Pancreas (tissue), 10 donors: ENCODE measurements at regions not wholly inside any gene's neighbourhood (a gene's known extent, or its start where the extent isn't known, plus 50 kb on each side); places are given as distances from the start of the nearest gene placed in this dataset.
"Not testable (repeated sequence)": the region's sequence is repeated elsewhere in the genome, so short reads cannot be mapped to it uniquely, and the experiment has no call there.

Experiments
- ATAC-seq, 4 donors: fragments of 200-7000 bp; cut with Tn5 transposase; one replicate each; pipeline versions ENCODE4 v1.8.0 to v1.9.1; 2020; ENCODE audit warnings: mild to moderate bottlenecking in 4 of 4, moderate library complexity in 4 of 4
- DNase-seq, 6 donors: peaks; one replicate each; pipeline ENCODE4 v3.0.0-alpha.2; 2020
- FAIRE-seq: peaks from 2 replicates; lab custom pipeline; 2012; peaks lifted over from hg19 to GRCh38; lab: Jason Lieb, UNC
- H3K27ac ChIP-seq, 4 donors: fragments of 200-600 bp; sonication (generic); 1 replicate in 3 of 4; 2 replicates in 1 of 4; pipeline versions ENCODE4 v1.5.0 to v1.8.0; 2020
- H3K27me3 ChIP-seq, 4 donors: fragments of 200-600 bp; one replicate each; pipeline ENCODE4 v1.8.0; 2021
- H3K36me3 ChIP-seq, 3 donors: fragments of 200-600 bp; sonication (generic) in 1 of 3; one replicate each; pipeline versions ENCODE4 v1.5.0 to v1.8.0; 2020 to 2021
- H3K4me1 ChIP-seq, 3 donors: fragments of 200-600 bp; one replicate each; pipeline ENCODE4 v1.8.0; 2021
- H3K4me3 ChIP-seq, 4 donors: fragments of 200-600 bp; sonication (generic) in 2 of 4; one replicate each; pipeline versions ENCODE4 v1.5.0 to v1.8.0; 2020 to 2021
- H3K9me3 ChIP-seq, 4 donors: fragments of 200-600 bp; one replicate each; pipeline ENCODE4 v1.8.0; 2021
- WGBS, 2 donors: extraction: QIAGEN DNeasy Blood & Tissue Kit; methylation state at CpG; one replicate each; pipeline ENCODE4 v1.1.7; 2013; 5-methylcytosine and 5-hydroxymethylcytosine counted together
- intact Hi-C, 3 donors: fragments of 100-400 bp; cut with DNase I; formaldehyde crosslinking; loops; one replicate each; pipeline versions ENCODE4 v1.11.1 to v1.14.2; 2022
- TF ChIP-seq, protein P1 (sequence below), 4 donors: fragments of 200-600 bp; sonication (generic) in 3 of 4; IDR thresholded peaks; one replicate each; pipeline versions ENCODE4 v1.5.0 to v1.8.0; 2021; ENCODE audit warnings: antibody characterized with exemption in 4 of 4
- donor health status: healthy with polysubstance abuse.
- donor health status: DM: no; HTN: no; CAD: no; lungs with moderate emphysema.
- donor health status: DM: no; HTN: no; CAD: no.
- donor health status: control.
- donor health status: control.
- donor health status: Bipolar disorder and iron deficiency.
- donor health status: DM: yes; HTN: yes; CAD: no.
- donor health status: DM: no; HTN: no; CAD: no.
- donor health status: DM: no; HTN: no; CAD: no.
- donor health status: DM: yes; HTN: yes; CAD: no.

DNA sequence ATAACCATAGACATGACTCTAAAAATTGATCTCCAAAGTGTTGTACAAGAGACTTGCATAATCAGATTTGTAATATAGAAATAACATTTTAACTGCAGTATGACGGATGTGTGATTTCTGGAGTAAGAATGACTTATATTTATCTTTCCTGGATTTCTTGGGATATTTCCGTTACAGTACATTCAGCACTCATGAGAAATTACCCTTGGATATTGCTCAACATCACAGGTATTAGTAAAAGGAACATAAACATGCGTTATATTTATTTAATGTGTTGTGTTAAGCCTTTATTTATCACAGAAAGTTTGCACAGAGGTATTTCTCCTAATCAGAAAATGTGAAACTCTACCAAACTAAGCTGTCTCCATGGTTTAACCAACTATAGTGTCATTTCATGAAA lies 1823.9 kb upstream of the C9orf72 start:
- WGBS, 2 donors, result 41 to 55% methylated on average over 3 of the region's 3 CpGs
- intact Hi-C loops, result no loop called here
- H3K4me1 ChIP-seq, result no peaks in the 10 kb centered on the region
- no peaks in the 10 kb centered on the region for H3K36me3 ChIP-seq
- FAIRE-seq (no peak), DNase-seq (no peak), ATAC-seq (no peak)
- TF ChIP-seq, protein P1, sequence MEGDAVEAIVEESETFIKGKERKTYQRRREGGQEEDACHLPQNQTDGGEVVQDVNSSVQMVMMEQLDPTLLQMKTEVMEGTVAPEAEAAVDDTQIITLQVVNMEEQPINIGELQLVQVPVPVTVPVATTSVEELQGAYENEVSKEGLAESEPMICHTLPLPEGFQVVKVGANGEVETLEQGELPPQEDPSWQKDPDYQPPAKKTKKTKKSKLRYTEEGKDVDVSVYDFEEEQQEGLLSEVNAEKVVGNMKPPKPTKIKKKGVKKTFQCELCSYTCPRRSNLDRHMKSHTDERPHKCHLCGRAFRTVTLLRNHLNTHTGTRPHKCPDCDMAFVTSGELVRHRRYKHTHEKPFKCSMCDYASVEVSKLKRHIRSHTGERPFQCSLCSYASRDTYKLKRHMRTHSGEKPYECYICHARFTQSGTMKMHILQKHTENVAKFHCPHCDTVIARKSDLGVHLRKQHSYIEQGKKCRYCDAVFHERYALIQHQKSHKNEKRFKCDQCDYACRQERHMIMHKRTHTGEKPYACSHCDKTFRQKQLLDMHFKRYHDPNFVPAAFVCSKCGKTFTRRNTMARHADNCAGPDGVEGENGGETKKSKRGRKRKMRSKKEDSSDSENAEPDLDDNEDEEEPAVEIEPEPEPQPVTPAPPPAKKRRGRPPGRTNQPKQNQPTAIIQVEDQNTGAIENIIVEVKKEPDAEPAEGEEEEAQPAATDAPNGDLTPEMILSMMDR (IDR thresholded peaks at IDR 0.05), result no peak
- no peak overlapping the region for H3K27ac ChIP-seq
- H3K4me3 ChIP-seq, result no peak overlapping the region
- H3K9me3 ChIP-seq, result no peaks in the 10 kb centered on the region
- no peaks in the 10 kb centered on the region for H3K27me3 ChIP-seq

DNA sequence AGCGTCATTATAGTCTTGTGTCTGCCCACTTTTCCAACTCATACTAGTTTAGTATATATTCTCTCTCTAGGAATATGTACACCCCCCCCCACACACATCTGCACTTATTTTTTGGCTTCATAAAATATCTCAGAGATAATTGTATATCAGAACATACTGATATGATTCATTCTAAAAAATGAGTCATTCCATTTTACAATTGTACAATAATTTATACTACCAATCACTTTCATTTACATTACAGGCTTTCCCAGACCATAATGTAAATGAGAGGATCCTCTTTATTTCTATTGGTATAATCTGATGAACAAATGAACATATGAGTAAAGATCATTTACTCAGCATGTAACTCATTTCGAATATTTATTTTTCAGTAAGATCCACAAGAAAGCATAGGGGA lies 1842.9 kb upstream of the C9orf72 start:
- DNase-seq (no peak), FAIRE-seq (no peak), ATAC-seq (no peak)
- intact Hi-C loops, result no loop called here
- Histone ChIP-seq H3K4me3 (no peak overlapping the region), H3K4me1 (no peaks in the 10 kb centered on the region), H3K27ac (no peak overlapping the region), H3K27me3 (no peaks in the 10 kb centered on the region), H3K9me3 (no peaks in the 10 kb centered on the region), H3K36me3 (no peaks in the 10 kb centered on the region)
- TF ChIP-seq, protein P1 (IDR thresholded peaks at IDR 0.05), result no peak
- WGBS, 2 donors, result 51 to 66% methylated on average over 2 of the region's 2 CpGs

DNA sequence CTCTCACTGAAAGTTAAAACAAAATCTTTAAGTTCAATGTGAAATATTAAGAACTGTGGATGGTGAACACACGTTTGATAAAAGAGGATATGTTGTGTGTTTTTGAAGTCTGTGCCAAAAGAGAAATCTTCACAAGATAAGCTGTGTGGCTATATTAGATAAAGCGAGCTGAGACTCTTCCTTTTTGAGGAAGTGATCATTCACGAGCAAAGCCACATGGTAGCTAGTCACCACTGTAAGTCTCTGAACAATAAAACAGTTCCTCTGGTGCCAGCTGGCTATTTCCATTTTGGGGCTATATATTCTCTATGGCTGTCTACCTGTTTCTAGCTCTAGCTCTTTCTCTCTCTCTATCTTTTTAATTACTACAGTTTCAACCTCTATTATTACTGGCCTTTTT lies 1849.2 kb upstream of the C9orf72 start:
- DNase-seq (no peak), FAIRE-seq (no peak), ATAC-seq (no peak)
- TF ChIP-seq, protein P1 (IDR thresholded peaks at IDR 0.05), result no peak
- H3K36me3 ChIP-seq, result no peaks in the 10 kb centered on the region
- no peaks in the 10 kb centered on the region for H3K4me1 ChIP-seq
- intact Hi-C loops, result no loop called here
- 53 to 56% methylated on average over 3 of the region's 3 CpGs for WGBS, 2 donors
- no peaks in the 10 kb centered on the region for H3K27me3 ChIP-seq
- no peak overlapping the region for H3K27ac ChIP-seq
- H3K9me3 ChIP-seq, result no peaks in the 10 kb centered on the region
- H3K4me3 ChIP-seq, result no peak overlapping the region

DNA sequence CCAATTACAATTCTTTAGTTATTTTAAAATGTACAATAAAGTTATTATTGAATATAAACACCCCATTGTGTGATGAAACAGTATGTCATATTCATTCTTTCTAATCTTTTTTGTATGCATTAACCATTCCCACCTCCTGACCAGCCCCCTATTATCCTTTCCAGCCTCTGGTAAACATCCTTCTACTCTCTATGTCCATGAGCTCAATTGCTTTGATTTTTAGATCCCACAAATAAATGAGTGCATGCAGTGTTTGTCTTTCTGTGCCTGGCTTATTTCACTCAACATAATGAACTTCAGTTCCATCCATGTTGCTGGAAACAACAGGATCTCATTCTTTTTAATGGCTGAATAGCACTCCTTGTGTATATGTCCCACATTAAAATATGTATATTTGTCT lies 1858.9 kb upstream of the C9orf72 start:
- intact Hi-C loops, result no loop called here
- no peaks in the 10 kb centered on the region for H3K36me3 ChIP-seq
- FAIRE-seq (no peak), DNase-seq (no peak), ATAC-seq (no peak)
- no peaks in the 10 kb centered on the region for H3K4me1 ChIP-seq
- TF ChIP-seq, protein P1 (IDR thresholded peaks at IDR 0.05), result no peak
- H3K9me3 ChIP-seq, result no peaks in the 10 kb centered on the region
- H3K4me3 ChIP-seq, result no peak overlapping the region
- H3K27me3 ChIP-seq, result no peaks in the 10 kb centered on the region
- H3K27ac ChIP-seq, result no peak overlapping the region

DNA sequence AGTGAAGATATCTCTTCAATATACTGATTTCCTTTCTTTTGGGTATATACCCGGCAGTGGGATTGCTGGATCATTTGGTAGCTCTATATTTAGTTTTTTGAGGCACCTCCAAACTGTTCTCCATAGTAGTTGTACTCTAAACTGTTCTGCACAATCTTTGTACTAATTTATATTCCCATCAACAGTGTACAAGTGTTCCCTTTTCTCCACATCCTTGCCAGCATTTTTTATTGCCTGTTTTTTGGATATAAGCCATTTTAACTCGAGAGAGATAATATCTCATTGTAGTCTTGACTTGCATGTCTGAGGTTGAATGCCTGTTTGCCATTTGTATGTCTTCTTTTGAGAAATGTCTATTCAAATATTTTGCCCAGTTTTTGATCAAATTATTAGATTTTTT lies 1859.4 kb upstream of the C9orf72 start:
- intact Hi-C loops, H3K27ac ChIP-seq, H3K36me3 ChIP-seq, H3K27me3 ChIP-seq, FAIRE-seq, H3K9me3 ChIP-seq, H3K4me1 ChIP-seq, H3K4me3 ChIP-seq, ATAC-seq, DNase-seq: not testable (repeated sequence)
- 37 to 40% methylated on average over 2 of the region's 2 CpGs for WGBS, 2 donors

DNA sequence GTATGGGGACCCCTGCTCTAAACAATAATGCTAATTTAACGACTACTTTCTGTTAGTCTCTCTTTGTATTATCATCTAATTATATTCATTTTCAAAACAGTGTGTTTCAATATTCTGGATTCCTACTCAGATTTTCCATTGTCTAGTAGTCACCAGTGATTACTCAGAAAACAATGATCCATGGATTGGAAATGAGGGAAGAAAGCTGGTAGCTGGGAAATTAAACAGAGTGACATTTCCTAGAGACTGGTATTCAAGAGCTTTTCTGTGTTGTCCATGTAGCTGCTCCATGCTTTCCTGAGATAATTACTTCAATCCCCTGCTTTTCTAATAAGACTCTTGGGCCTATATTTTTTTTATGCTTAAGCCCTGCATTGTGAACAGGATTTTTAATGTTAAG lies 1862.1 kb upstream of the C9orf72 start:
- intact Hi-C loops, result no loop called here
- Histone ChIP-seq H3K27me3 (no peaks in the 10 kb centered on the region), H3K9me3 (no peaks in the 10 kb centered on the region), H3K4me3 (no peak overlapping the region), H3K4me1 (no peaks in the 10 kb centered on the region), H3K27ac (no peak overlapping the region), H3K36me3 (no peaks in the 10 kb centered on the region)
- FAIRE-seq, result no peak
- TF ChIP-seq, protein P1 (IDR thresholded peaks at IDR 0.05), result no peak
- WGBS, 2 donors, result 47 to 65% methylated on average over 1 of the region's 1 CpG
- no peak for DNase-seq
- ATAC-seq, result no peak
